Esophagus muscularis mucosa (tissue), 4 donors: ENCODE measurements at regions not wholly inside any gene's neighbourhood (a gene's known extent, or its start where the extent isn't known, plus 50 kb on each side); places are given as distances from the start of the nearest gene placed in this dataset.

ENCODE experiments used
- DNase-seq: peaks from one replicate; pipeline ENCODE4 v3.0.0-alpha.2; 2017; ENCODE audit errors: extremely low spot score
- H3K27ac ChIP-seq, 4 donors: fragments of 200-600 bp; sonication (generic); replicated peaks in 1 of 4; 1 replicate in 3 of 4; 2 replicates in 1 of 4; pipeline ENCODE4 v1.5.1; 2016 to 2019; ENCODE audit warnings: mild to moderate bottlenecking in 1 of 4
- H3K27me3 ChIP-seq, 4 donors: fragments of 200-600 bp; sonication (generic); one replicate each; pipeline versions ENCODE4 v1.5.1 to v1.6.0; 2016 to 2019
- H3K36me3 ChIP-seq, 4 donors: fragments of 200-600 bp; sonication (generic); one replicate each; pipeline ENCODE4 v1.5.1; 2016 to 2019
- H3K4me1 ChIP-seq, 4 donors: fragments of 200-600 bp; sonication (generic); one replicate each; pipeline ENCODE4 v1.5.1; 2016 to 2019
- H3K4me3 ChIP-seq, 4 donors: fragments of 200-600 bp; sonication (generic); 1 replicate in 2 of 4; 2 replicates in 2 of 4; pipeline ENCODE4 v1.5.1; 2016 to 2019; ENCODE audit warnings: mild to moderate bottlenecking in 4 of 4, moderate library complexity in 1 of 4
- H3K9me3 ChIP-seq, 4 donors: fragments of 200-600 bp; sonication (generic); 1 replicate in 3 of 4; 2 replicates in 1 of 4; pipeline ENCODE4 v1.5.1; 2016 to 2019
- EP300 ChIP-seq: sonication (generic); formaldehyde crosslinking; IDR thresholded peaks from one replicate; pipeline ENCODE4 v1.6.1; 2017; ENCODE audit warnings: antibody characterized with exemption
- POLR2A ChIP-seq: fragments of 450-650 bp; IDR thresholded peaks from one replicate; pipeline ENCODE4 v1.6.1; 2017; ENCODE audit warnings: antibody characterized with exemption, moderate library complexity, mild to moderate bottlenecking, low read depth
- POLR2AphosphoS5 ChIP-seq, 2 donors: sonication (generic); formaldehyde crosslinking; IDR thresholded peaks; one replicate each; pipeline ENCODE4 v1.6.1; 2017; ENCODE audit warnings: antibody characterized with exemption in 2 of 2
- WGBS: methylation state at CpG from one replicate; pipeline ENCODE4 v1.1.5; 2018; 5-methylcytosine and 5-hydroxymethylcytosine counted together
- intact Hi-C: fragments of 100-400 bp; cut with DNase I; formaldehyde crosslinking; loops from one replicate; pipeline ENCODE4 v1.15.1; 2023
- TF ChIP-seq, protein P1 (sequence below), 3 experiments: fragments of 200-600 bp in 2 of 3; fragments of 450-650 bp in 1 of 3; sonication (generic) in 2 of 3; IDR thresholded peaks; one replicate each; pipeline ENCODE4 v1.5.1; 2017 to 2019; ENCODE audit warnings: antibody characterized with exemption in 3 of 3, mild to moderate bottlenecking in 2 of 3, moderate library complexity in 1 of 3

DNA sequence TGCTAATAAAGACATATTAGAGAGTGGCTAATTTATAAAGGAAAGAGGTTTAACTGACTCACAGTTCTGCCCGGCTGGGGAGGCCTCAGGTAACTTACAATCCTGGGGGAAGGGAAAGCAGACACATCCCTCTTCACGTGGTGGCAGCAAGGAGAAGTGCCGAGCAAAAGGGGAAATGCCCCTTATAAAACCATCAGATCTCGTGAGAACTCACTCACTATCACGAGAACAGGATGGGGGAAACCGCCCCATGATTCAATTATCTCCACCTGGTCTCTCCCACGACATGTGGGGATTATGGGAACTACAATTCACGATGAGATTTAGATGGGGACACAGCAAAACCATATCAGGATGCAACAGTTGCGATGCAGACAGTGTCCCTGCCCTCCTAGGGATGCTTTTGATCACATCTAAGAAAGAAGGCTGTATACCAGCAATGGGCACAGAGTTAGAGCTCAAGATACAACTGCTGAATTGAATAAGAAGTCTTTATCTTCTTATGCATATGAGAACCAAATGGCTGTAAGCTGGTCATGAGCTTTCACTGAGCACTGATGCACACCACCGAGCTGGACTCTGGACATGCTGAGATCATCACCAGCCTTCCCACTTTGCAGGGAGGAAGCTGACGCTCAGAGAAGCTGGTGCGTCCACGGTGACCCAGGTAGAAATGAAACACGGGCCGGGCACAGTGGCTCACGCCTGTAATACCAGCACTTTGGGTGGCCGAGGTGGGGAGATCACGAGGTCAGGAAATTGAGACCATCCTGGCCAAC, 255.2 kb downstream of the MN1 start:
- intact Hi-C loops = no loop called here
- no peak for DNase-seq
- TF ChIP-seq POLR2A (no peak), EP300 (no peak), POLR2AphosphoS5 (IDR thresholded peaks at IDR 0.05) (no peak)
- TF ChIP-seq, protein P1, sequence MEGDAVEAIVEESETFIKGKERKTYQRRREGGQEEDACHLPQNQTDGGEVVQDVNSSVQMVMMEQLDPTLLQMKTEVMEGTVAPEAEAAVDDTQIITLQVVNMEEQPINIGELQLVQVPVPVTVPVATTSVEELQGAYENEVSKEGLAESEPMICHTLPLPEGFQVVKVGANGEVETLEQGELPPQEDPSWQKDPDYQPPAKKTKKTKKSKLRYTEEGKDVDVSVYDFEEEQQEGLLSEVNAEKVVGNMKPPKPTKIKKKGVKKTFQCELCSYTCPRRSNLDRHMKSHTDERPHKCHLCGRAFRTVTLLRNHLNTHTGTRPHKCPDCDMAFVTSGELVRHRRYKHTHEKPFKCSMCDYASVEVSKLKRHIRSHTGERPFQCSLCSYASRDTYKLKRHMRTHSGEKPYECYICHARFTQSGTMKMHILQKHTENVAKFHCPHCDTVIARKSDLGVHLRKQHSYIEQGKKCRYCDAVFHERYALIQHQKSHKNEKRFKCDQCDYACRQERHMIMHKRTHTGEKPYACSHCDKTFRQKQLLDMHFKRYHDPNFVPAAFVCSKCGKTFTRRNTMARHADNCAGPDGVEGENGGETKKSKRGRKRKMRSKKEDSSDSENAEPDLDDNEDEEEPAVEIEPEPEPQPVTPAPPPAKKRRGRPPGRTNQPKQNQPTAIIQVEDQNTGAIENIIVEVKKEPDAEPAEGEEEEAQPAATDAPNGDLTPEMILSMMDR (IDR thresholded peaks at IDR 0.05) = no peak
- peaks cover 0 to under 1% (median 0%) of the 10 kb centered on the region in 4 donors for H3K4me1 ChIP-seq
- 77% methylated on average over 16 of the region's 18 CpGs for WGBS
- H3K9me3 ChIP-seq = no peaks in the 10 kb centered on the region
- no peak overlapping the region for H3K27ac ChIP-seq
- no peaks in the 10 kb centered on the region for H3K36me3 ChIP-seq
- no peak overlapping the region for H3K4me3 ChIP-seq
- H3K27me3 ChIP-seq = peaks cover 0 to 32% (median 0%) of the 10 kb centered on the region in 4 donors

DNA sequence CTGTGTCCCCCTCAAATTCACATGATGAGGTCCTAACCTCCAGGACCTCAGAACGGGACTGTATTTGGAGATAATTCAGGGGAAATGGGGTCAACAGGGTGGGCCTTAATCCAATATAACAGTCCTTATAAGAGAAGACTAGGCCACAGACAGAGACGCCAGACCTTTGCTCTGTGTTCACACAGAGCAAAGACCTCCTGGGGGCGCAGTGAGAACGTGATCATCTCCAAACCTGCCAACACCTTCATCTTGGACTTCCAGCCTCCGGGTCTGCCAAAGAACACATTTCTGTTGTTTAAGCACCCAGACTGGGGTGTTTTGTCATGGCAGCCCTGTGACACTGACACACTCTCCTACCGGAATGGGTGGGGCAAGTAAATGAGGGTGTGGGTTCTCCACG, 250.2 kb downstream of the MN1 start:
- Histone ChIP-seq H3K4me1 (peaks cover 0 to 8% (median 2%) of the 10 kb centered on the region in 4 donors), H3K27ac (no peak overlapping the region), H3K4me3 (no peak overlapping the region), H3K36me3 (no peaks in the 10 kb centered on the region), H3K9me3 (peaks cover 0 to 5% (median 0%) of the 10 kb centered on the region in 4 donors), H3K27me3 (peaks cover 0 to 3% (median 0%) of the 10 kb centered on the region in 4 donors)
- TF ChIP-seq, protein P1 (IDR thresholded peaks at IDR 0.05) = no peak
- no peak for TF ChIP-seq POLR2A
- TF ChIP-seq EP300 = no peak
- no peak for TF ChIP-seq POLR2AphosphoS5 (IDR thresholded peaks at IDR 0.05)
- intact Hi-C loops = no loop called here
- DNase-seq = no peak
- 94% methylated on average over 7 of the region's 7 CpGs for WGBS

DNA sequence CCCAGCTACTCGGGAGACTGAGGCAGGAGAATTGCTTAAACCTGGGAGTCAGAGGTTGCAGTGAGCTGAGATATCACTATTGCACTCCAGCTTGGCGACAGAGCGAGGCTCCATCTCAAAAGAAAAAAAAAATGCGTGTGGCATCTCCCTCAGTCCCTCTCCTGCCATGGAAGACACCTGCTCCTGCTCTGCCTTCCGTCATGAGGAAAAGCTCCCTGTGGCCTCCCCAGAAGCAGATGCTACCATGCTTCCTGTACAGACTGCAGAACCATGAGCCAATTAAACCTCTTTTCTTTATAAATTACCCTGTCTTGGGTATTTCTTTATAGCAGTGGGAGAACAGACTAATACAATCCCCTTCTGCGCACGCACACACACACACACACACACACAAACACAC, 249.4 kb downstream of the MN1 start:
- no peak for TF ChIP-seq EP300
- TF ChIP-seq, protein P1 (IDR thresholded peaks at IDR 0.05) = no peak
- no peak for TF ChIP-seq POLR2AphosphoS5 (IDR thresholded peaks at IDR 0.05)
- no peak for TF ChIP-seq POLR2A
- 80% methylated on average over 7 of the region's 7 CpGs for WGBS
- Histone ChIP-seq H3K4me1 (peaks cover 0 to 8% (median 2%) of the 10 kb centered on the region in 4 donors), H3K36me3 (no peaks in the 10 kb centered on the region), H3K27me3 (no peaks in the 10 kb centered on the region), H3K27ac (no peak overlapping the region), H3K4me3 (no peak overlapping the region), H3K9me3 (peaks cover 0 to 5% (median 0%) of the 10 kb centered on the region in 4 donors)
- DNase-seq = no peak
- intact Hi-C loops = no loop called here

DNA sequence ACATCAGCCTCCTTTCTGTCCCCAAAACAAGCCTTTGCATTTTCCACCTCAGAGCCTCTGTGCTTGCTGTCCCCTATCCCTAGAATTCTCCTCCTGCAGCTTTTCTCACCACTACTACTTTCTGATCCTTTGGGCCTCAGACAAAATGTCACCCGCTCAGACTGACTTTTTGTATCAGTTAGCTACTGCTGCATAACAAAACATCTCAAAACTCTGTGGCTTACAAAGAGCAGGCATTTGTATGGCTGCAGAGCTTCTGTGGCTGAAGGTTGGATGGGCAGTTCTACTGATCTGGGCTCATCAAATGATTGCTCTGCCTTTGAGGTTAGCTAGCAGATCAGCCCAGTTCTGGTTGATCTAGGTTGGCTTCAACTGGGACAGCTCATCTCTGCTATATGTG, 248.7 kb downstream of the MN1 start:
- H3K27me3 ChIP-seq = no peaks in the 10 kb centered on the region

More for the DNA sequence above, 248.7 kb downstream of the MN1 start:
- no peak for DNase-seq
- intact Hi-C loops = no loop called here
- H3K36me3 ChIP-seq = no peaks in the 10 kb centered on the region
- peaks cover 0 to 8% (median 2%) of the 10 kb centered on the region in 4 donors for H3K4me1 ChIP-seq
- H3K4me3 ChIP-seq = no peak overlapping the region
- 96% methylated on average over 1 of the region's 1 CpG for WGBS
- H3K9me3 ChIP-seq = peaks cover 0 to 5% (median 0%) of the 10 kb centered on the region in 4 donors
- TF ChIP-seq POLR2A (no peak), EP300 (no peak), POLR2AphosphoS5 (IDR thresholded peaks at IDR 0.05) (no peak)
- TF ChIP-seq, protein P1 (IDR thresholded peaks at IDR 0.05) = no peak
- no peak overlapping the region for H3K27ac ChIP-seq
